ACC112 (cell line): ENCODE measurements at regions not wholly inside any gene's neighbourhood (a gene's known extent, or its start where the extent isn't known, plus 50 kb on each side); places are given as distances from the start of the nearest gene placed in this dataset.
A peak's percentile ranks its signal among the peaks of the same experiment; 100 is the strongest.

Experiments
- H2AFZ ChIP-seq: fragments of 200-600 bp; sonication (generic); one replicate; pipeline ENCODE4 v1.6.0; 2017; ENCODE audit warnings: antibody characterized with exemption, low read length; ENCODE audit not compliant: unreplicated experiment
- H3K27ac ChIP-seq: fragments of 200-600 bp; sonication (generic); 2 replicates; pipeline ENCODE4 v1.5.1; 2014; ENCODE audit warnings: low read depth, mild to moderate bottlenecking, antibody characterized with exemption, low read length, moderate library complexity
- H3K27me3 ChIP-seq: fragments of 200-600 bp; sonication (generic); 2 replicates; pipeline ENCODE4 v1.6.1; 2014; ENCODE audit warnings: mild to moderate bottlenecking, antibody characterized with exemption, low read length, moderate library complexity, mixed read lengths; ENCODE audit not compliant: insufficient read depth
- H3K36me3 ChIP-seq: fragments of 200-600 bp; sonication (generic); 2 replicates; pipeline ENCODE4 v1.6.1; 2016; ENCODE audit warnings: mild to moderate bottlenecking, antibody characterized with exemption, low read length, moderate library complexity, mixed read lengths; ENCODE audit not compliant: insufficient read depth
- H3K4me1 ChIP-seq: fragments of 200-600 bp; sonication (generic); one replicate; pipeline ENCODE4 v1.6.1; 2016; ENCODE audit warnings: low read length, mixed read lengths; ENCODE audit not compliant: insufficient read depth, unreplicated experiment, control insufficient read depth
- H3K4me3 ChIP-seq: fragments of 200-600 bp; sonication (generic); 2 replicates; pipeline ENCODE4 v1.5.1; 2014; ENCODE audit warnings: mild to moderate bottlenecking, low read depth, low read length
- H3K79me2 ChIP-seq: fragments of 200-600 bp; sonication (generic); one replicate; pipeline ENCODE4 v1.6.0; 2016; ENCODE audit warnings: low read length; ENCODE audit not compliant: control insufficient read depth, unreplicated experiment, insufficient read depth

DNA sequence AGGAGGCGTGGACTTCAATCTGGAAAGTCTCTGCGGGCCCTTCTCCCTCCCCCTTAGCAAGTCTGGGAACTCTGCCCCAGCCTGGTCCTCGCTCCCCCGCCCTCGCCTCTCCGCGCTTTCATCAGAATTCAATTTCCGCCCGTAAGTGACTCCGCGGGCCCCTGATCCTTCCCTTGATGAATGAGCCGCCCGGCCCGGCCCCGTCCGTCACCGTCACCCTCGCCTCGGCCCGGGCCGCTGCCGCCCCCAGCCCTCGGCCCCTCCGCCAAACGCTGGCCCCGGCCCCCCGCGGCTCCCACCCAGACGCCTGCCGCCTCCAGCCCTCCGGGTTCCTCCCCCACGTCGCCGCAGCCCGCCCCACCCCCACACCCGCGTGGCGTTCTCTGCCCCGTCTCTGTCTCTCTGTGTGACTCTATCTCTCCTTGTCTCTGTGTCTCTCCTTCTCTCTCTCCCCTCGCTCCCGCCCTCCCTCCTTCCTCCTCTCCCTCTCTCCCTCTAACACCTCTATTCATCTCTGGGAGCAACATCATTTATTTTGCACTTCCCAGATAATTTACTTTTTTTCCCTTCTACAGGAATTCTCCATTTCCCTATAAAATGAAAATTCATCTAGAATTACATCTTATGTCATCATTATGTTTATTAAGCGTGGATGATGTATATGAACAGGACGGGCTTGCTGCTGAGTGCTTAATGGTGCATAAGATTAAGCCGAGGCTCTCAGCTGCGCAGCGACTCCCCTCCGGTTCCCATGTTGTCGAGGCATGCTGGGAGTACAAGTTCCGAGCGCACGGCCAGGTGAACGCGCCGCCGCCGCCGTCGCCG is 91.2 kb upstream of the PAX2 start:
- Histone ChIP-seq H3K27me3 (peaks cover 74% of the 10 kb centered on the region), H3K4me1 (peaks cover 9% of the 10 kb centered on the region), H3K79me2 (no peaks in the 10 kb centered on the region), H3K27ac (no peak overlapping the region), H3K4me3 (peak overlapping the region; percentile 57), H2AFZ (no peak overlapping the region), H3K36me3 (no peaks in the 10 kb centered on the region)

DNA sequence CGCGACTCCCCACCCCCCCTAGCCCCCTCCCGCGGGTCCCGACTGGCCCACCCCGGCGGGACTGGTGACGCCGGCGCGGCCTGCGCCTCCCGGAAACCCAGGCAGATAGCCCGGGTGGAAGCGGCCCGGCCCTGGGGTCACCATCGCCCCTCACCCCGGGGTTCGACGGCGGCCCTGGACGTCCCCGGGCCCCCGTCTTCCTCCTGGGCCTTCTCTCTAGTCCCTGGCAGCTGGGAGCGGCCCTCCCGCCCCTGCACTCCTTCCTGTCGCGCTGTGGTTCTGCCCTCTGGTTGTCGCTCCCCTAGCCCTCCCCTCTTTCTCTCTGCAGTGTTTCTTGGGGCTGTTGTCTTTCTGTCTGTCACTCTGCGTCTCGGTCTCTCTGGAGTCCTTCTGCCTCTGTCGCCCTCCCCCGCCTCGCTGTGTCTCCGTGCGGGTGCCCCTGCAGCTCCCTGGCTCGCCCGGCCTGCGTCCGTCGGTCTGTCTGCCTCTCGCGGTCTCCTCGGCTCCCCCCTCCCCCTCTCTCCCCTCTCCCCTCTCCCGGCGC is 90.5 kb upstream of the PAX2 start:
- Histone ChIP-seq H3K79me2 (no peaks in the 10 kb centered on the region), H2AFZ (no peak overlapping the region), H3K4me1 (peaks cover 9% of the 10 kb centered on the region), H3K27me3 (peaks cover 76% of the 10 kb centered on the region), H3K4me3 (peak overlapping the region; percentile 57; the same call in 1 of the 2 replicates), H3K27ac (no peak overlapping the region), H3K36me3 (no peaks in the 10 kb centered on the region)

DNA sequence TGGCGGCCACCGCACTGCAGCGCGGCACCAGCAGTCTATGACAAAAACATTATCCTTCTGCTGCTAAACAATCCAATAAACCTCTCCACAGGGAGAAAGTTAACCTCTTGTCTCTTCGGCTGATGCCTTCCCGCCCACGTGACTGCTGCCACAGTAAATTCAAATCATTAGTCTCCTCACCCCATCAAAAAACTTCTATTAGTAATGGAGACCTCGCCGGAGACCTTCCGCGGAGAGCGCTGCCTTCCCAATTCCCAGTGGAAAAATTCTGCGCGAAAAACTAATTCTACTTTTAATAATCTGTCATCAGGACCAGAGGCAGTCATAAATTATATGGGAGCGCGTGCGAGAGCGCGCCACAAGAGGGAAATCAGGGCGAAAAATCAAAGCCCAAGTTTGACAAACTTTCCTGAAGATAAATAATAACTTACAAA is 90.0 kb upstream of the PAX2 start:
- Histone ChIP-seq H2AFZ (no peak overlapping the region), H3K27me3 (peaks cover 81% of the 10 kb centered on the region), H3K4me3 (peak overlapping the region; percentile 57; the same call in 1 of the 2 replicates)

DNA sequence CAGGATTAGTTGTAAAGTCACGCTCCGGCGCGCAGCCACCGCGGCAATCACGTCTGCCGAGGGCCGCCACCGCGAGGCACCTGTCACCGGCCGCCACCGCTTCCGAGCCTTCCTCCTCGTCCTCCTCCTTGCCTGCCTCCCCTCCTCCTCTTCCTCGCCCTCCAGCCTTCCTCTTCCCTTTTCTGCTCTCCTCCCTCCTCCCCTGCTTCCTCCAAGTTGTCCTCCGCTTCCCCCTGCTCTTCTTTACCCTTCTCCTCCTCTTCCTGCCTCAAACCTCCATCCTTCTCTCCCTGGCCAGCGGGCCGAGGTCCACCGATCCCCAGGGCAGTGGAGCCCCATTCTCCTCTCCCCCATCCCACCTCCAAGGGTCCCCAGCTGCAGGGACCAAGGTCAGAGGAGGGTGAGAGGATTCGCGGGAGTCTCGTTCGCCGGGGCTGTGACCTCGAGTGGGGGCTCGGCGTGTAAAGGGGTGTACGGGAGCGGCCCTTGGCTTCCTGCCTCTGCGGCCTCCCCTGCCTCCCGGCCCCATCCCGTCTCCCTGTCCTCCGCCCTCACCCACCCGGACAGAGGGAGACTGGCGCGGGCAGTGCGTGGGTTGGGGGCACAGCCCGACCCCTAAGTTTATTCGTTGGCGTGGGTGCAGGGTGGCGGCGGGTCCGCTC is 89.5 kb upstream of the PAX2 start:
- H3K27ac ChIP-seq = no peak overlapping the region
- peak overlapping the region; percentile 57; the same call in 1 of the 2 replicates for H3K4me3 ChIP-seq
- no peaks in the 10 kb centered on the region for H3K36me3 ChIP-seq
- peaks cover 86% of the 10 kb centered on the region for H3K27me3 ChIP-seq
- peaks cover 9% of the 10 kb centered on the region for H3K4me1 ChIP-seq
- no peaks in the 10 kb centered on the region for H3K79me2 ChIP-seq
- H2AFZ ChIP-seq = no peak overlapping the region

More for the DNA sequence above, 90.0 kb upstream of the PAX2 start:
- Histone ChIP-seq H3K27ac (no peak overlapping the region), H3K4me1 (peaks cover 9% of the 10 kb centered on the region), H3K36me3 (no peaks in the 10 kb centered on the region), H3K79me2 (no peaks in the 10 kb centered on the region)

DNA sequence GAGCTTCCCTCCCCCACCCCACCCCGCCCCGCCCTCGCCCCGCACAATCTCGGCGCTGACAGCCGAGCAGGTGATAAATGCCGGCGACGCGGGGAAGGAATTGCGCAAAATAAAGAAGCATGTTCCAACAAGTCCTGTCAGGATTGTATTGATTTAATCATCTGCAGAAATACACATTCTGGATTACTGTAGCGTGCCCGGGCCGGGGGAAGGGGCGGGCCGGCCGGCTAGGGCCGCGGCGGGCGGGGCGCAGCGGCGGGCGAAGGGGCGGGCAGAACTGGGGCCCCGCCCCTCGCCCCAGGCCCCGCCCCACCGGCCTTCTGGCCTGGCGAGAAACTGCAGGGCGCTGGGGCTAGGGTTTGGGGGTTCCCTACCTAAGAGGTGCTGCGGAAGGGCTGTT is 88.9 kb upstream of the PAX2 start:
- Histone ChIP-seq H3K4me3 (no peak overlapping the region), H3K27ac (no peak overlapping the region), H3K4me1 (peaks cover 9% of the 10 kb centered on the region), H3K36me3 (no peaks in the 10 kb centered on the region), H3K27me3 (peaks cover 90% of the 10 kb centered on the region), H2AFZ (no peak overlapping the region), H3K79me2 (no peaks in the 10 kb centered on the region)

DNA sequence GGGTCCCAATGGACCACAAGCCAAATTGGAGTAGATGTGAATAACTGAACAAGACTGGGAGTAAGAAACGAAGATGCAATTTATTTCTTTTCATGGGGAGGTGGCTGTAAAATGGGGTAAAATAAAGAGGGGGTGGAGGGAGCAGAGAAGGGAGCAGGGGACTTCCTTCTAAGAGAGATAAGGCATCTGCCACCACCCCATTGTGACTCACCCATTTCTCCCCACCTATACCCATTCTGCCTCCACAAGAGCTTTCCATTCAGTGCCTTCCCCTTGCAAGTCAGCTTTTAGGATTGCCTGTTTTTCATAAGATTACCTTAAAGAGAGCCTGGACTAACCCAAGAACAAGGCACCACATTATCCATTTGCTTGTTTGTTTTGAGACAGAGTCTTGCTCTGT is 87.1 kb upstream of the PAX2 start:
- Histone ChIP-seq H3K27me3 (peaks cover 94% of the 10 kb centered on the region), H2AFZ (no peak overlapping the region), H3K27ac (no peak overlapping the region)

DNA sequence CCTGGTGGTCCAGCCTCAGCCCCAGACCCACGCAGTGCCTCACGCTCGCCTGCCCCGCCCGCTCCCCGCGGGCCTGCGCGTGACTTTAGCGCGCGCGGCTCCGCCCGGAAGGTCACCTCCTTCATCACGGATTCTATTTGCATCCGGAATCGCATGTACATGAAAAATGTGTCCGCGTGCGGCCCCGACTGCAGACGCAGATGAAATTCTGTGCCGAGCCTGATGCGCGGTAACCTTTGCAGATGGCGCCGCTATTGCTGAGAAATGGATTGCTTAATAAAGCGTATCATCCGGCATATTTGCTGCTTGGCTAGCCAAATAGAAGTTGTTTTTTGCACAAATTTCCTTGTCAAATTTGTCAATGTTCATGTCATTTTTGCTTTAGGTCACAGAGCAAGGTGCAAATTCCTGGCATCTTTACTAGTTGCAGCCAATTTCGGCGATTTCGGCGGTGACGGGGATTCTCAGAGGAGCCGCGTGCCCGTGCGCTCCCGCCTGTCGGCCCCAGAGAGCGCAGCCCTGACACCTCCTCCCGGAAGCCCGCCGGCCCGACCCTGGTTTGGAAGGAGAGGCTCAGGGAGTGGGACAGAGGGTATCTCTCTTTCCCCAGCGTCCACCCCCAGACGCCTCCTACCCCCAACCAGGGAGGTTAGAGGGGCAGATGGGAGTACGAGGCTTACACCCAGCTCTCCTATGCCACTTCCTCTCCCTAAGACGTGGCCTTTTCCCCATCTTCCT is 85.9 kb upstream of the PAX2 start:
- H3K36me3 ChIP-seq = no peaks in the 10 kb centered on the region
- no peaks in the 10 kb centered on the region for H3K79me2 ChIP-seq
- peaks cover 94% of the 10 kb centered on the region for H3K27me3 ChIP-seq
- H3K4me1 ChIP-seq = peaks cover 9% of the 10 kb centered on the region
- no peak overlapping the region for H3K4me3 ChIP-seq
- H3K27ac ChIP-seq = no peak overlapping the region
- no peak overlapping the region for H2AFZ ChIP-seq

More for the DNA sequence above, 87.1 kb upstream of the PAX2 start:
- peaks cover 9% of the 10 kb centered on the region for H3K4me1 ChIP-seq
- no peak overlapping the region for H3K4me3 ChIP-seq
- H3K36me3 ChIP-seq = no peaks in the 10 kb centered on the region
- H3K79me2 ChIP-seq = no peaks in the 10 kb centered on the region

DNA sequence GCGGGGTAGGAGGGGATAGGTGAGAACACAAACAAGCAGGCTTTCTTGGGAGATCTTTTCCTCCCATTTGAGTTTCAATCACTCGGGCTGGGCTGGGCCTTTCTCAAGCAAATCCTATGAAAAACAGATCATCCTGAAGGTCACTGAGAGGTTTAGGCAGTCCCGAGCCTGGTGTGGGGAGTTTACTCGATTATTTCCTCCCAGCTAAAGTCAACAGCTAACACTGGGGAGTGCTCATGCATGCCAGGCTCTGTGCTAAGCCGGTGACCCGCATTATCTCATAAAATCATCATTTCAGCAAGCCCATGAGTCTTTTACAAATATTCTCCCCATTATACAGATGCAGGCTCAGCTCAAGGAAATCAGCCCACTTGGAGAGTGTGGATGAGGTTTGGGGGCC is 85.0 kb upstream of the PAX2 start:
- H3K27me3 ChIP-seq = peaks cover 92% of the 10 kb centered on the region
- H2AFZ ChIP-seq = no peak overlapping the region
- H3K27ac ChIP-seq = no peak overlapping the region
- H3K79me2 ChIP-seq = no peaks in the 10 kb centered on the region
- peaks cover 7% of the 10 kb centered on the region for H3K4me1 ChIP-seq
- no peak overlapping the region for H3K4me3 ChIP-seq
- no peaks in the 10 kb centered on the region for H3K36me3 ChIP-seq

DNA sequence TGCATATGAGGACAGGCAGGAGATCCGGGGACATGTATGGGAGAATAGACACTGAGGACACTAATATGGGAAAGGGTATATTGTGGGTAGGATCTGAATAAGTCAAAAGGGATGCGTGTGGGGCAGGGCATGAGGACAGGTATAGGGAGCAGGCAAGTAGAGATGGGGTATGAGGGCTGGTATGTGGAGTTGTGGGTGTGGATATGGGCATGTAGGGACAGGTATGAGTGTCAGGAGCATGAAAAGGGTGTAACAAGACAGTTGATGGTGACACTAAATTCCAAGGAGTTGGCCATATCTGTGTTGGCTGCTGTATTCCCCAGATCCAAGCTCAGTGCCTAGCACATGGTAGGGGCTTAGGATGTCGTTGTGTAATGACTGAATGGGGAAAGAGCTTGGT is 84.4 kb upstream of the PAX2 start:
- Histone ChIP-seq H3K79me2 (no peaks in the 10 kb centered on the region), H3K4me1 (peaks cover 2% of the 10 kb centered on the region), H2AFZ (no peak overlapping the region), H3K27me3 (peaks cover 86% of the 10 kb centered on the region), H3K4me3 (no peak overlapping the region), H3K27ac (no peak overlapping the region), H3K36me3 (no peaks in the 10 kb centered on the region)

DNA sequence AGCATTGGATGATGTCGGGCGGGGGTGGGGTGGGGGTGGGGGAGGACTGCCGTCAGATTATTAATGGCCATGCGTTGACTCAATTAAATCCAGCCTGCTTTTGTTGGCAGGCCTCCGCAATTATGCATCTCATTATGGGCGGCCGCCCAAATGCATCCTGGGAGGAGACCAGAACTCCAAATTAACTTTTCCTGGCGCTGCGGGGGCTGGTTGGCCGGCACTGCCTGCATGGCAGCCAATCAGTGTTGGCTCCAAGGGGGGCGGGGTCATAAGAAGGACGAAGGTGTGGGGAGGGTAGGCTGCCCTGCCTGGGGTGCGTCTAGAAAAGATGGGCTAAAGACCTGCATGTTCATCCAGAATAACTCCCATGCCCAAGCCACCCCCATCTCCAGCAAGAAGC is 83.9 kb upstream of the PAX2 start:
- H3K36me3 ChIP-seq = no peaks in the 10 kb centered on the region
- no peak overlapping the region for H2AFZ ChIP-seq
- H3K4me3 ChIP-seq = no peak overlapping the region
- H3K4me1 ChIP-seq = no peaks in the 10 kb centered on the region
- H3K27me3 ChIP-seq = peaks cover 83% of the 10 kb centered on the region
- no peak overlapping the region for H3K27ac ChIP-seq
- H3K79me2 ChIP-seq = no peaks in the 10 kb centered on the region
